GM13976 (cell line): ENCODE measurements at regions not wholly inside any gene's neighbourhood (a gene's known extent, or its start where the extent isn't known, plus 50 kb on each side); places are given as distances from the start of the nearest gene placed in this dataset.

Experiments
- DNase-seq: peaks from one replicate; pipeline ENCODE4 v3.0.0; 2012; ENCODE audit warnings: low spot score
- in situ Hi-C: fragments of 300-500 bp; cut with MboI; formaldehyde crosslinking; loops from one replicate; pipeline ENCODE4 v1.12.0; 2022; ENCODE audit warnings: low sequenced_read_pairs, mixed read lengths, inconsistent platforms; ENCODE audit not compliant: unreplicated experiment
- TF ChIP-seq, protein P1 (sequence below): IDR thresholded peaks from 2 replicates; pipeline ENCODE4 v1.5.1; 2012; ENCODE audit warnings: borderline replicate concordance, mild to moderate bottlenecking; ENCODE audit not compliant: insufficient read depth; ENCODE audit errors: extremely low read depth, missing control alignments, control extremely low read depth

DNA sequence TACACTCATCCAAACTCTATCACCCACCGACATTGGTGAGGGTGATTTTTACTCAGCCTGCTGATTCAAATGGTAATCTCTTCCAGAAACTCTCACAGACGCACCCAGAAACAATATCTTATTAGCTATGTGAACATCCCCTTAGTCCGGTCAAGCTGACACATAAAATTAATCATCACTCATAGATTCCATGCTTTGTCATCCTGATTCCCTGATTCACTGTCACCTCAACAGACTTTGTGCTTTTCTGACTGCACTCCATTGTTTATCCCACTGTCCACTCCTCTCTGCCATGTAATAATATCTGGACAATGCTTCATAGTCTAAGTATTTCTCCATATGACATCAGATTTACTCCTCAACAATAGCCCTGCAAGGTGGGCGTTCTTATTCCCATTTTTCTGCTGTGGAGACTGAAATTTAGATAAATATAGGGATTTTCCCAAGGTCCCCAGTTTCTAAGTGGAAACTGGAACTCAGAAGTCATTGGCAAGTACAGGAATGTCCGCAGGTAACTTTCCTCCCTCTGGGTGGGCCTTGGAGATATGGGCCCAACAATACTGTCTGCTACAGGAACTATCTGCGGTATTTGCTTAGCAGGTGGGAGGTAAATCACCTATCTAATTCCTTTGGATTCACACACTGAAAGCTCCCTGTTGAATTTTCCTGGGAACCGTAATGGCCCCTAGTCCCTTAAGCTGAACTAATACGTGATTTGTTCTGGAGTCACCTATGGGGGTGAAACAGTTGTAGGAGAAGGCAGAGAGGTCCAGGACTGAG lies 228.6 kb upstream of the BCOR start:
- DNase-seq = no peak
- in situ Hi-C loops = no loop called here
- TF ChIP-seq, protein P1, sequence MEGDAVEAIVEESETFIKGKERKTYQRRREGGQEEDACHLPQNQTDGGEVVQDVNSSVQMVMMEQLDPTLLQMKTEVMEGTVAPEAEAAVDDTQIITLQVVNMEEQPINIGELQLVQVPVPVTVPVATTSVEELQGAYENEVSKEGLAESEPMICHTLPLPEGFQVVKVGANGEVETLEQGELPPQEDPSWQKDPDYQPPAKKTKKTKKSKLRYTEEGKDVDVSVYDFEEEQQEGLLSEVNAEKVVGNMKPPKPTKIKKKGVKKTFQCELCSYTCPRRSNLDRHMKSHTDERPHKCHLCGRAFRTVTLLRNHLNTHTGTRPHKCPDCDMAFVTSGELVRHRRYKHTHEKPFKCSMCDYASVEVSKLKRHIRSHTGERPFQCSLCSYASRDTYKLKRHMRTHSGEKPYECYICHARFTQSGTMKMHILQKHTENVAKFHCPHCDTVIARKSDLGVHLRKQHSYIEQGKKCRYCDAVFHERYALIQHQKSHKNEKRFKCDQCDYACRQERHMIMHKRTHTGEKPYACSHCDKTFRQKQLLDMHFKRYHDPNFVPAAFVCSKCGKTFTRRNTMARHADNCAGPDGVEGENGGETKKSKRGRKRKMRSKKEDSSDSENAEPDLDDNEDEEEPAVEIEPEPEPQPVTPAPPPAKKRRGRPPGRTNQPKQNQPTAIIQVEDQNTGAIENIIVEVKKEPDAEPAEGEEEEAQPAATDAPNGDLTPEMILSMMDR = no peak

DNA sequence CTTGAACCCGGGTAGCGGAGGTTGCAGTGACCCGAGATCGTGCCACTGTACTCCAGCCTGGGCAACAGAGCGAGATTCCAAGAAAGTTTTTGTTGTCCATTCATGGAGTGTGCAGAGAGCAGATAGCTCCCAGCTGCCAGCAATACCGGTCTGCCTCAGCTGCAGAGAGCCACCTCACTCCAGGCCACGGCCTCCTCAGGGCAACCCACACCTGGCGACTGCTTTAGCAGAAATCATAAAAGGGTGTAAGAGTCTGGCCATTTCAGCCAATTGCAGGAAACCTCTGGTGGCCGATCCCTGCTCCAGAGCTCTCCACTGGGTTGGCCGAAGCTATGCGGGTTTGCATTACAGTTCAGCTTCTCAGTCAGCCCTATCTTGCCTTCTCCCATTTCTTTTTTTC lies 227.4 kb upstream of the BCOR start:
- TF ChIP-seq, protein P1 = no peak
- no peak for DNase-seq
- in situ Hi-C loops = no loop called here

DNA sequence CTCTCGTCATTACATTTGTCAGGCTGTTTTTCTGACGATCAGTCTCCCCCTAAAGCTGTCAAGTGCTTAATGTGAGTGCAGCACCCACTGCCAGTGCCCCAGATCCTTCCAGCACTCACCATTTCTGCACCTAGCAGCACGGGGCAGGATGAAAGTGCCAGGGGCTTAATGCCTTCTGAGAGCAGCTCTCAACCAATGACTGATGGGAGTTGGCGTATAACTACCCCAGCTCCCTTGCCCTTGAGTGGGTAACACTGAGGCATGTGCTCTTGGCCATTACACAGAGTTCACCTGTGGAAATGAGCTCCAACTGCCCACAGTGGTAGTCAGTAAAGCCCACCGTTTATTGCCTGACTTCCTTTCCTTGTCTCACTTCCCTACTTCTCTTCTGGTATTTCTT lies 226.2 kb upstream of the BCOR start:
- in situ Hi-C loops = no loop called here
- TF ChIP-seq, protein P1 = no peak
- no peak for DNase-seq

GRCh38 chrX:40320819-40321218 lies 223.1 kb upstream of the BCOR start:
- in situ Hi-C loops = no loop called here
- no peak for DNase-seq
- TF ChIP-seq, protein P1 = no peak

GRCh38 chrX:40318801-40319200 lies 221.0 kb upstream of the BCOR start:
- in situ Hi-C loops = no loop called here
- TF ChIP-seq, protein P1 = no peak
- no peak for DNase-seq

GRCh38 chrX:40318076-40318475 lies 220.3 kb upstream of the BCOR start:
- in situ Hi-C loops = no loop called here
- DNase-seq = no peak
- TF ChIP-seq, protein P1 = no peak
